Gastroesophageal sphincter (tissue), 3 donors: ENCODE measurements at regions not wholly inside any gene's neighbourhood (a gene's known extent, or its start where the extent isn't known, plus 50 kb on each side); places are given as distances from the start of the nearest gene placed in this dataset.

ENCODE experiments used
- EP300 ChIP-seq: sonication (generic); formaldehyde crosslinking; IDR thresholded peaks from one replicate; pipeline ENCODE4 v1.6.1; 2017; ENCODE audit warnings: antibody characterized with exemption, mild to moderate bottlenecking
- POLR2AphosphoS5 ChIP-seq: sonication (generic); formaldehyde crosslinking; IDR thresholded peaks from one replicate; pipeline ENCODE4 v1.6.1; 2017; ENCODE audit warnings: antibody characterized with exemption
- TF ChIP-seq, protein P1 (sequence below), 4 experiments: fragments of 200-600 bp in 2 of 4; fragments of 450-650 bp in 2 of 4; sonication (generic) in 1 of 4; IDR thresholded peaks; one replicate each; pipeline ENCODE4 v1.5.1; 2017 to 2019; ENCODE audit warnings: antibody characterized with exemption in 4 of 4, mild to moderate bottlenecking in 2 of 4, moderate library complexity in 2 of 4

DNA sequence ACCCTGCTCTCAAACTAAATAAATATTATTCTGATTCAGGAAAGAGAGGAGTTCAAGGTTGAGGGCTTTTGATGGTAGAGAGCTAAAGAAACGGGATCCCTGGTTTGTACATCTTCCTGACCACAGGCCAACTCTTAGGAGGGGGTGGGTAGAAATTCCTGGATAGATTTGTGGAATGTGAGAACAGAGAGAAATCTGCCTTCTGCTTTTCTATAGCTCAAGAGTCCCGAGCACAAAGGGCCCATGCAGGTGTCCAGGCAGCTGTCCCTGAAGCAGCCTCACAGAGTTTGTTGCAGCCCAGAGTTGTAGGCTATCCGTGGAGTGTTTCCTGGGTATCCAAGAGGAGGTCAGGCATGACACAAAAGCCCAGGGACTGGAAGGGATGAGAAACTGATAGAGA, 198.6 kb downstream of the BCAT1 start:
- TF ChIP-seq, protein P1, sequence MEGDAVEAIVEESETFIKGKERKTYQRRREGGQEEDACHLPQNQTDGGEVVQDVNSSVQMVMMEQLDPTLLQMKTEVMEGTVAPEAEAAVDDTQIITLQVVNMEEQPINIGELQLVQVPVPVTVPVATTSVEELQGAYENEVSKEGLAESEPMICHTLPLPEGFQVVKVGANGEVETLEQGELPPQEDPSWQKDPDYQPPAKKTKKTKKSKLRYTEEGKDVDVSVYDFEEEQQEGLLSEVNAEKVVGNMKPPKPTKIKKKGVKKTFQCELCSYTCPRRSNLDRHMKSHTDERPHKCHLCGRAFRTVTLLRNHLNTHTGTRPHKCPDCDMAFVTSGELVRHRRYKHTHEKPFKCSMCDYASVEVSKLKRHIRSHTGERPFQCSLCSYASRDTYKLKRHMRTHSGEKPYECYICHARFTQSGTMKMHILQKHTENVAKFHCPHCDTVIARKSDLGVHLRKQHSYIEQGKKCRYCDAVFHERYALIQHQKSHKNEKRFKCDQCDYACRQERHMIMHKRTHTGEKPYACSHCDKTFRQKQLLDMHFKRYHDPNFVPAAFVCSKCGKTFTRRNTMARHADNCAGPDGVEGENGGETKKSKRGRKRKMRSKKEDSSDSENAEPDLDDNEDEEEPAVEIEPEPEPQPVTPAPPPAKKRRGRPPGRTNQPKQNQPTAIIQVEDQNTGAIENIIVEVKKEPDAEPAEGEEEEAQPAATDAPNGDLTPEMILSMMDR (IDR thresholded peaks at IDR 0.05) = no peak
- TF ChIP-seq EP300 (no peak), POLR2AphosphoS5 (no peak)
